GM18907 (cell line): ENCODE measurements at regions not wholly inside any gene's neighbourhood (a gene's known extent, or its start where the extent isn't known, plus 50 kb on each side); places are given as distances from the start of the nearest gene placed in this dataset.

ENCODE experiments used
- ATAC-seq: cut with Tn5 transposase; IDR thresholded peaks from one replicate; pipeline ENCODE4 v1.9.1; 2021; ENCODE audit warnings: mild to moderate bottlenecking, moderate library complexity; ENCODE audit not compliant: unreplicated experiment

DNA sequence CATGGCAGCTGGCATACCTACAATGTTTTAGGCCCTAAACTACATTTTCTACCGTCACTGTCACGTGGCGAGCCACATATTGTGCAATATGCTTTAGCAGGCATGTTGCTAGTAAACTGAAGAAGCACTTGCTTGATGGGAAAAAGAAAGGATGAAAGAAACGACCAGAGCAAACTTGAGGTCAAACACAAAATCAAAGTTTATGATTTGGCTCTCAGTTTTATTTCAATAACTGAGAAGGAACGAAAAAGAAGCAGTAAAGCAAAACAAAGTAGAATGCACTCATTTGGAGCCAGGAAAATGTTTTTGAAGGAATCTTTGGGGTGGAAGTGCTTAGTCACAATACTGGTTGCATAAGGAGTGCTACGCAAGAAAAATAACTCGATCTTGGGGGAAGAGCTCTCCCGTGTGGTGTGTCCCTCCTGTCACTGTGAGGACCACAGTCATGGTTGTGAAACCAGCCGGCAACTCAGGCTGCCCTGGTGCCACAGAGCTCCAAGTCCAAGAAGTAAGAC, 349.8 kb downstream of the RBM43 start:
- no peak for ATAC-seq

DNA sequence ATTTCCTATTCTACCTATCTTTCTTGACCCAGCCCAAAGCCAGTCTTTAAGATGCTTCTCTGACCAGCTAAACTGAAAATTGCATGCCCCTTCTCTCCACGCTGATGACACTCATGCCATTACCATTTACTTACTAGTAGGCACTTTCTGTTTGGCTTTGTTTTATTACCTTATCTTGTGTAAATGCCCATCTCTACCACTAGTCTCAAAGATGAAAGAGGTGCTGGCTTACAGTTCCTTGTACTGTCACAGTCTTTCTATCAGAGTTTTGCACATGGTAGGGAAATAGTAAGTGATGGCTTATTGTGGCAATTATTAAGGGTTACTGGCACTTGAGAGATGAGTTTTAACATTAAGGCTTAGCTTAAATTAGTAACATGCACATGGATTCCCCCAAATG, 352.1 kb downstream of the RBM43 start:
- no peak for ATAC-seq

- ATAC-seq: peak; percentile 61
These were observed 352.6 kb downstream of the RBM43 start for GRCh38 chr2:150909090-150909489.

DNA sequence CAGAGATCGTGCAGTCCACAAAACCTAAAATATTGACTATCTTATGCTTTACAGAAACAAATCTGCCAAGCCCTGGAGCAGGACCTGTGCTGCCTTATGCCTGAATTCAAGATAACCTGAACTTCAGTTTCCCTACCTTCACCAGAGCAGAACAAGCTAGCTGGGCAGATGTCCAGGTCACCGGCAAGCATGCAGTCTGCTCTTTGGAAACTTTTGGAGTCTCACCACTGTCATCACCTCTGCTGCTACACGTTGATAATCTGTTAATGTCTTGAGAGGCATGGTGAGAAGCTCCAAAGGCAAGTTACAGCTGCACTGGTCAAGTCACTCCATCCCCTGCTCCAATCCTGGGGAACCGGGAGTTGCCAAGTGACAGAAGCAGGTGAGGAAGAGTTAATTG, 354.2 kb downstream of the RBM43 start:
- no peak for ATAC-seq

- no peak for ATAC-seq
These were observed 358.2 kb downstream of the RBM43 start for GRCh38 chr2:150903461-150903860.

DNA sequence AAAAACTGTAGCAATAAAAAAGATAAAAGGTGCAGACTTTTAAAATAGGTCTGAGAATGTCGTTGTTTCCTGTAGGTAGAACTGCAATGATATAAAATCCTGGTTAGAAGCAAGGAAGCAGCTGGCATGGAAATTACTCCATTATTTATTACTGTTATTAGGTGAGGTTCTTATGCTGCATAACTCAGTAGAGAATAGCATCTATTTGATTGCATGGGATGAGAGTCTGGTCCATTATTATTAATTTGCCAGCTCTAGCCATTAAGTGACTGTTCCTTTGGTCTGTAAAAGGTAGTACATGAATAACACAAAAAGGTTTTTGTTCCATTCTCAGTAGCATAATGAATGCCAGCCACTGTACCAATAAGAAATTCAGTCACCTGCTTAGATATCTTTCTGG, 358.6 kb downstream of the RBM43 start:
- no peak for ATAC-seq

DNA sequence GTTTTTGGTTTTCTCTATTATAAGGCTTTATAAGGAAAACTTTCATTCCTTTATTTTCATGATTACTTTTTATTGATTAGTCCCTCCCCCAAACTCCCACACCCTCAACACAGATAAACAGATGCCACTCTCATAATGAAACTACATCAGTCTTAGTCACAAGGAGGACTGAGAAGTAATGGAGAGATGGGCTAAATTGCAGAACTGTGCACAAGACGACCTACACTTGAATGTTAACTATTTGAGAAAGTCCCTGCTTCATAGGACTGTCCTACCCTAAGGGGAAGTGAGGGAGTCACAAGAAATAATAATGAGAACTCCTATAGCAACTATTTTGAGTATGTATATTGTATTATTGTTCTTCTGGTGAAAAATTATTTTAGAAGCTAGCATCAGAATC, 360.8 kb downstream of the RBM43 start:
- no peak for ATAC-seq

- no peak for ATAC-seq
These were observed 365.7 kb downstream of the RBM43 start for GRCh38 chr2:150895968-150896367.

- no peak for ATAC-seq
These were observed 372.5 kb downstream of the RBM43 start for GRCh38 chr2:150889141-150889540.

- ATAC-seq: no peak
These were observed 373.3 kb downstream of the RBM43 start for GRCh38 chr2:150888337-150888736.

DNA sequence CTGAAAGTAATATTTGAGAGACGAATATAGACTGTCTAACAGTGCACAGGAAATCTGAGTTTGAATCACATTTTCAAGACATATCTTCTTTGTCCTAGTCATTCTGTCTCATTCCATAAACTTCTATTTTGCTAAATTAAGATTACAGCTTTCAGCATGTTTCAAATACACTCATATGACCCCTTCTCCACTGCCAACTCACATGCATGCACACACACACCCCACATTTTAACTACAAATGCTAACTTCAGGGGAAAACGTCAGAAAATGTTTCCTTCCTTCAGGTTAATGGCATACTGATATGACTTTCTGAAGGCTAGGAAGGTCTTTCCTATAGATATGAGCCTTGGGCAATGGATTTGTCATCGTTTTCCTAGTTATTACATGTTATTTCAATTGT, 373.7 kb downstream of the RBM43 start:
- no peak for ATAC-seq

DNA sequence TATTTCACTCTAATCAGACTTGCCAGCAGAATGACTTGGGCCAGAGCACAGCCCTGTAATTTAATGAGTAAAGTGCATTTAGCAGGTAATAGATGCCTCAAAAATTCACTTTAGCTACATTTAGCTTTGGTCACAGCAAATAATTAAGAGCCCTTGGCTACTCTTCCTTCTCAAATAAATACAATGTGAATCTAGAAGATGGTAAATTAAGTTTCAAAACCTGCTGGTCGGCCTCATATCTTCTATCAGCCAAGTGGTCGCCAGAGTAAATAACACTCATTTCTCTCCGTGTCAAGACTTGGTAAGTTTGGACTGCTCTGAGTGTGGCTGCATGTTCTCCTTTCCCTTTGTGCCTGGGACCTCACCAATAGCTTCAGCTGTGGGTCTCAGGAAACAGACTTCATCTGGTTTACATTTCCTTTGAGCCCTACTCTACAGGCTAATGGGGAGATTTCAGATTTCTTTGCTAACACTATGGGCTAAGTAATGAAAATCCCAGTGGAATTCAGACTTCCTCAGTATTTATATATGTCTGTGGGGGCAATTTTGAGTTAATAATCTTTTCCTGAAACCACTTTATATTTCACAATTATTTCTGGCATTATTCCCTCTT, 375.8 kb downstream of the RBM43 start:
- ATAC-seq: no peak

GRCh38 chr2:150885236-150885635, 376.4 kb downstream of the RBM43 start:
- ATAC-seq: no peak

DNA sequence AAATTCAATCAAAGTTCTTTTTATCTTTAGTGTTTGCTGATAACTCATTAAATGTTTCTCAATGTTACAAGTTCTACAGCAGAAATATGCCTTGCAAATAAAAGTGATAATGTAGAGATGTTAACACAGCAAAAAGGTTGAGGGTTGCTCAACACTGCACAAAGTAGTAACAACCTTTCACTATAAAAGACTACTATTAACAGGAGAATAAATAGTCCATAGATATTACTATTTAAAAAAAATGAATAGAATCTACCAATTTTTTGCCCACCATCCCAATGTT, 378.1 kb downstream of the RBM43 start:
- no peak for ATAC-seq

GRCh38 chr2:150882751-150883612, 378.7 kb downstream of the RBM43 start:
- ATAC-seq: no peak

- ATAC-seq: no peak
These were observed 380.7 kb downstream of the RBM43 start for GRCh38 chr2:150880986-150881385.

DNA sequence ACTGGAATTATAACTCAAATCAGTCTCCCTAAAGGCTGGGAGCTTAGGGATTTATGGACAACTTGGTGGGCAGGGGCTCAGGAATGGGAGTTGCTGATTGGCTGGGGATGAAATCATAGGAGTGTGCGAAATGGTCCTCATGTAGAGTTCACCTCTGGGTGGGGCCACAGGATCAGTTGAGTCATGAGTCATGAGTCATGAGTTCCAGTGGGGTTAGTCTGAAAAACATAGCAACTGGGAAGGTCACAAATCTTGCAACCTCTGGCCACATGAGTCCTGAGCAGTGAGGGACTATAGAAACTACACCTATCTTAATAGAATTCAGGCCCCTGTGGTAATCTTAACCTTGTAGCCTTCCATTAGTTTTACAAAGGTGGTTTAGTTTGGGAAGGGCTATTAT, 383.3 kb downstream of the RBM43 start:
- no peak for ATAC-seq

DNA sequence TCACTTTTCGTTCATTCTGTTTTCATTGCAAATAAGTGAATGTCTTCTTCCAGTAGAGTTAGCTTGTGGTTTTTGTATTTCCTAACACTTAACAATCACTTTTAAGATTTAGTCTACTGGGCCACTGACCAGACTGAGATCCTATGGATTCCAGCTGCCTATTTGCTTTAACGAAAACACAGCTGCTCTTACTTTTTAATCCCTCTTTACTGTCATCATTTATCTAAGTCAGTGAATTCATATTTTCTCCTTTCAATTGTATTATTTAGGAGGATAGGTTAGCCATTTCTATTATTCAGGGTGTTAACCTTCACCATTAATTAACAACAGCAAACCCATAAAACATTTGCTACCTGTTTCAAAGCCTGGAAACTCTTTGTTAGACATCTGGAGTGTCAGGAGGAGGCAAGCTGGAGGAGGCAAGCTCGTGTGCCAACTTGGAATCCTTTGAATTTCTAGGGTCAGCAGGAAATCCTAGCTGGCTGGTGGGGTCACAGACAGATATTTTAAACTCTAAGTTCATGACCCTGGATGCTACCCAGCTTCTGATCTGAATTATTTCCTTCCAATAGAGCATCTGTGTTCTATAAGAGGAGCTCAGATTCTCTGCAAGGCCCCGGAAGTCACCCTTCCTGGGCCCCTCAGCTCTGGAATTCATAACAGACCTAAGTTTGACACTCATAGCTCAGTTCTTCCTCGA, 385.3 kb downstream of the RBM43 start:
- ATAC-seq: no peak

GRCh38 chr2:150873396-150873772, 385.9 kb upstream of the RND3 start:
- ATAC-seq: no peak

GRCh38 chr2:150872756-150873395, 385.4 kb upstream of the RND3 start:
- ATAC-seq: no peak

DNA sequence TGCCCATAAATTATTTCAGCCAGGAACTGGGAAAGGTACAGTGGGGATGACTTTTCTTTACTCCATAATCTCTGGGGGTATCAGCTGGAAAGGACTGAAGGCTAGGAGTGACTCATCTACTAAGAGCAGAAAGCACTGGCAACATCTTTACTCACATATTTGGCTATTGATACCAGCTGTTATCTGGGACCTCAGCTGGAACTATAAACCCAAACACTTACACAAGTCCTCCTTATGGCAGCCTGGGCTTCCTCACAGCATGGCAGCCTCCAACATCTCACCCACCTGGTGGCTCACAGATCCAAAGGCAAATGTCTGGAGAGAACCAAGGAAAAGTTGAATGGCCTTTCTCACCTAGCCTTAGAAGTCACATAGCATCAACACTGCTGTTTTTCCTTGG, 379.0 kb upstream of the RND3 start:
- no peak for ATAC-seq

DNA sequence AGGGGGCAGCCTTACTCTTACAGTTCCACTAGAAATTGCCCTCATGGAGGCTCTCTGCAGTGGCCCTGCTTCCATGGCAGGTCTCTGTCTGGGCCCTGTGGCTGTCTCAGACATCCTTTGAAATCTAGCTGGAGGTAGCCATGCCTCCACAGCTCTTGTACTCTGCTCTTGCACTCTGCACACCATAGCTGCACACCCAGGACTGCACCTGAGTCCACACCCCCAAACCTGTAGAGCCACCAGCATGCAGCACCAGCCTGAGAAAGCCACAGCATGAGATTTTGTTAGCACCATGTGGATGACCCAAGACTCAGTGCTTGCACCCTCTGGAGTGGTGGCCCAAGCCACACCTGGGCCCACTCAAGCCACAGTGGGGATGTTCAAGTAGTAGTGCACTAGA, 376.2 kb upstream of the RND3 start:
- ATAC-seq: no peak
